ENCODE measurements at regions not wholly inside any gene's neighbourhood (a gene's known extent, or its start where the extent isn't known, plus 50 kb on each side); places are given as distances from the start of the nearest gene placed in this dataset.

- no peak for DNase-seq
Observed at GRCh38 chr4:3715855-3716630, 50.1 kb upstream of the ADRA2C start.

DNA sequence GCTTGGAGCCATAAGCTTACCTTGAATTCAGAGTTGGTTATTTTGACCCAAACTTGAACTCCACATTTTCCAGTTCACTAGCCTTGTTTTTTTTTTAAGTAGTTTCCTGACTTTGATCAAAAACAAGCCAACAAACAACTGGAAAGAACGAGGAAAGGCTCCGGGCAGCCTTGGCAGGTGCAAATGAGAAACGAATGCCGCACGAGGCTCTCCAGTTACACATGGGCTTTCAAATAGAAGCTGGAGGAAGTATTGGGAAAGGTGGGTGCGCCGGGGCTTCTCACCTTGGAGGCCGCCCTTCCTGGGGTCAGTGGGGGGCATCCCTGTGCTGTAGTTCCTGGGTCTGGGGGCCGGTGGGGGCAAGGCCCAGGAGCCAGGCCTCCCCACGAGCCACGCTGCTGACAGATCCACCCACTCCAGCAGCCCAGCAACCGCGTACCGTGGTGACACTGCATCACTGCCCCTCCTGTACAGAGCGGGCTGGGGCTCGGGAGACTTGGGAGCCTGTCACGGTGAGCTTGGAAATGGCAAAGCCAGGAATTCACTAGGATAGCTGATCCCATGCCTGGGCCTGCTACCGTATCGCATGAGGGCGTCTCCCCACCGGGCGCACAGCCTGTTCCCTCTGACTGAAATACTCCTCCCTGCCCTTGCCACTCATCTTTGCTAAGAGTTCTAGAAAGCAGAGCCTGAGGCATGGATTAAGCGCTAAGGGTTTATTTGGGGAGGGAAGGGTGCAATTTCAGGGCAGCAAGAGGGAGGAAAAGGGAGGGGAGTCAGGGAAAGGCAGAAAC is 50.9 kb upstream of the ADRA2C start:
- no peak for DNase-seq

- DNase-seq = no peak
Observed at GRCh38 chr4:3714642-3715001, 51.6 kb upstream of the ADRA2C start.

DNA sequence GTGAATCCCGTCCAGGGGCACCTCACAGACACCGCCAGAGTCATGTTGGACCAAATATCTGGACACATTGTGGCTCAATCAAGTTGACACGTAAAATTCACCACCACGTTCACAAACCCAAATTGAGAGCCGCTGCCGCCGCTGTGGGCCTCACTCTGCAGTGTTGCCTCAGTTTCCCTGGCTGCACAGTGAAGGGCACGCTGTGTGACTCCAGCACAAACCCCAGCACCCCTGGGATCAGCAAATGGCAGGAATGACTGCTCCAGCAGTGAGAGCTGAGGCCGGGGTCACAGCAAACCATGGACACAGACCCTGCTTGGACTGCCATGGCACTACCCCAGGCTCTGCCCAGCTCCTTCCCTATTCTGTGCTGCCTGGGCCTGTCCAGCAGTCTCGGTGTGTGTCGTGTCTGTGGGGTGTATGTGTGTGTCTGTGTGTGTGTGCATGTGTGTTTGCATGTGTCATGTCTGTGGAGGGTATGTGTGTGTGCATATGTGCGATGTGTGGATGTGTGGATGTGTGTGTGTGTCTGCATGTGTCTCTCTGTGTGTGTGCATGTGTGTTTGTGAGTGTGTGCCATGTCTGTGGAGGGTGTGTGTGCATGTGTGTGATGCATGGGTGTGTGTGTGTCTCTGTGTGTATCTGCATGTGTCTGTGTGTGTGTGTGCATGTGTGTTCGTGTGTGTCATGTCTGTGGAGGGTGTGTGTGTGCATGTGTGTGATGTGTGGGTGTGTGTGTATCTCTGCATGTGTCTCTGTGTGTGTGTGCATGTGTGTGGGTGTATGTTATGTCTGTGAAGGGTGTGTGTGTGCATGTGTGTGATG is 52.2 kb upstream of the ADRA2C start:
- no peak for DNase-seq

DNA sequence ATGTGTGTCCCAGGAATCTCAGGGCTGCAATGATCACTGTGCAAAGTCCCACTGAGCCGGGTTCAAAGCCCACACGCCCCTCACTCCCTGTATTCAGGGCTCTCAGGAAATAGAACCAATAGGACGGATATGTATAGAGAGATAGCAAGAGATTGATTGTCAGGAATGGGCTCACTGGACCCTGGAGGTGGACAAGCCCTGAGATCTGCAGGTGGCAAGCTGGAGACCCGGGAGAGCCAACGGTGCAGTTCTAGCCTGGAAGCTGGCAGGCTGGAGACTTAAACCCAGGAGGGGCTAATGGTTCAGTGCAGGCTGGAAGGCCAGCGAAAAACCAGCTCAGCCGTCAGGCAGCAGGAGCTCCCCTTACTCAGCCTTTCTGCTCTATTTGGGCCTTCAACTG is 52.8 kb upstream of the ADRA2C start:
- no peak for DNase-seq

GRCh38 chr4:3712936-3713335 is 53.2 kb upstream of the ADRA2C start:
- no peak for DNase-seq

- DNase-seq = no peak
Observed at GRCh38 chr4:3712112-3712805, 53.9 kb upstream of the ADRA2C start.

- no peak for DNase-seq
Observed at GRCh38 chr4:3711183-3712111, 54.7 kb upstream of the ADRA2C start.

DNA sequence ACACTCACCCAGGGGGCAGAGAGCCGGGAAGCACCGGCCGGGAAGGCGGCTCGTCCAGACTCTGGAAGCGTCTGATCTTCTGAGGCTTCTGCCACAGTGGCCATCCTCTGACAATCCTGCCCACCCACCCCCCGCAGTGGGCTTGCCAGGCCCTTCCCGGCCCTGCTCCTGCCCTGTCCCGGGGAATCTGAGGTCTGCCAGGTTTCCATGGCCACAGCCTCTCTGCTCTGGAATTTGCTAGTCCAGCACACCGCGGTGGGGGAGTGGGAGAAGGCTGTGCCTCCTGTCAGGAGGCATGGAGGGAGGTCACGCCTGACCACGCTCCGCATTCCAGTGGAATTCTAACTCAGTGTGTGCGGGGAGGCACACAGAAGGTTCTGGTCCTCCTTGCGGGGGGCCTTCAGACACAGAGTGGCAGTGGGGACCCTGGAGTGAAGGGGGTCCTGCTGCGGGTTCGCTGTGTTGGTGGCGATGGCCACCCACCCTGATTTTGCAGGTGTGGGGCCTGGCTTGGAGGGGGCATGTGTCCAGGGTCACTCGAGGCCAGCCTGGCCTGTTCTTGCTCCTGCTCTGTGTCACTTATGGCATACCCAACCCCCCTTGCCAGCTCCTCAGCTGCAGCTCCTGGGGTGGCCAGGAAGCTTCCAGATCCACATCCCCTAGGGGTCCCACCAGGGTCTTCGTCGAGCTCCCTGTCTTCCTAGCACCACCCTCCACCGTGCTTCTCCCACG is 55.6 kb upstream of the ADRA2C start:
- peak in 12 of 51 donors; percentile 16 to 69 (median 23) for DNase-seq

- DNase-seq = no peak
Observed at GRCh38 chr4:3709846-3710441, 56.2 kb upstream of the ADRA2C start.

- DNase-seq = no peak
Observed at GRCh38 chr4:3709061-3709845, 56.9 kb upstream of the ADRA2C start.

GRCh38 chr4:3708611-3709010 is 57.6 kb upstream of the ADRA2C start:
- DNase-seq = no peak

- peak in 17 of 51 donors; percentile 17 to 57 (median 33) for DNase-seq
Observed at GRCh38 chr4:3708103-3708510, 58.1 kb upstream of the ADRA2C start.

GRCh38 chr4:3707423-3708102 is 58.6 kb upstream of the ADRA2C start:
- no peak for DNase-seq

GRCh38 chr4:3706565-3707422 is 59.4 kb upstream of the ADRA2C start:
- no peak for DNase-seq

DNA sequence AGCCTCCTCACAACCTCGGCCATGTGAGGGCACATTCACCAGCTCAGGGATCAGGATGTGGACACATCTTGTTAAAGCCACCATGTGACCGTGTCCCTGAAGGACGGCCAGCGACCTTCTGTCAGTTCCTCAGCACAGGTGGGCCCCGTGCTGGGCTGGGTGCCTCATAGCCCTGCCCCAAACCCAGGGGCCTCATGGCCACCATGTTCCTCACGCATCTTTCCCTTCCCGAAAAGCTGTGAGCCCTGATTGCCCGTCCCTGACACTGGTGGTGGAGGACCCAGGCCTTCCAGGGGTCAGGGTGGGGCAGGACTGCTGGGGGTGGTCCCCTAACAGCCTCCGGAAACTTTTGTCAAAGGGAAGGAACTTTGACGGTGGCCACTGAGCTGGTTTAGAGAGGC is 60.1 kb upstream of the ADRA2C start:
- no peak for DNase-seq

Data from hypothalamus (tissue), 51 donors.